CD4-positive, alpha-beta T cell treated with Interleukin-4 for 1 hour (primary cell): ENCODE measurements at regions not wholly inside any gene's neighbourhood (a gene's known extent, or its start where the extent isn't known, plus 50 kb on each side); places are given as distances from the start of the nearest gene placed in this dataset.

Experiments
- DNase-seq, 2 donors: peaks; one replicate each; pipeline ENCODE4 v3.0.0-alpha.2; 2020 to 2022

GRCh38 chr5:110034056-110034600 lies 344.4 kb downstream of the MAN2A1 start:
- DNase-seq: no peak

- no peak for DNase-seq
Measured at GRCh38 chr5:110038297-110038997, 348.7 kb downstream of the MAN2A1 start.

GRCh38 chr5:110040178-110040577 lies 350.5 kb downstream of the MAN2A1 start:
- DNase-seq: no peak

- peak in 1 of 2 donors; percentile 17 for DNase-seq
Measured at GRCh38 chr5:110043025-110043424, 353.3 kb downstream of the MAN2A1 start.

- DNase-seq: no peak
Measured at GRCh38 chr5:110045158-110045557, 355.4 kb downstream of the MAN2A1 start.

GRCh38 chr5:110048491-110048890 lies 358.8 kb downstream of the MAN2A1 start:
- no peak for DNase-seq

- no peak for DNase-seq
Measured at GRCh38 chr5:110049816-110050215, 360.1 kb downstream of the MAN2A1 start.

- DNase-seq: no peak
Measured at GRCh38 chr5:110050640-110051345, 361.1 kb downstream of the MAN2A1 start.

GRCh38 chr5:110053205-110053604 lies 363.5 kb downstream of the MAN2A1 start:
- no peak for DNase-seq

- no peak for DNase-seq
Measured at GRCh38 chr5:110053824-110054223, 364.1 kb downstream of the MAN2A1 start.

- DNase-seq: peak; percentile 82 to 87
Measured at GRCh38 chr5:110054240-110054639, 364.5 kb downstream of the MAN2A1 start.

GRCh38 chr5:110055302-110055701 lies 365.6 kb downstream of the MAN2A1 start:
- DNase-seq: no peak

- no peak for DNase-seq
Measured at GRCh38 chr5:110056580-110057114, 366.9 kb downstream of the MAN2A1 start.

GRCh38 chr5:110058175-110058574 lies 368.4 kb downstream of the MAN2A1 start:
- no peak for DNase-seq

GRCh38 chr5:110062246-110062645 lies 372.5 kb downstream of the MAN2A1 start:
- no peak for DNase-seq

- DNase-seq: no peak
Measured at GRCh38 chr5:110063640-110064602, 374.2 kb downstream of the MAN2A1 start.

- DNase-seq: no peak
Measured at GRCh38 chr5:110064603-110065268, 375.0 kb downstream of the MAN2A1 start.

GRCh38 chr5:110070836-110071235 lies 381.1 kb downstream of the MAN2A1 start:
- no peak for DNase-seq

- no peak for DNase-seq
Measured at GRCh38 chr5:110072651-110073050, 382.9 kb downstream of the MAN2A1 start.

- DNase-seq: no peak
Measured at GRCh38 chr5:110073534-110073933, 383.8 kb downstream of the MAN2A1 start.

GRCh38 chr5:110075656-110076055 lies 385.9 kb downstream of the MAN2A1 start:
- no peak for DNase-seq

- no peak for DNase-seq
Measured at GRCh38 chr5:110077147-110077546, 387.4 kb downstream of the MAN2A1 start.
